ENCODE measurements at regions not wholly inside any gene's neighbourhood (a gene's known extent, or its start where the extent isn't known, plus 50 kb on each side); places are given as distances from the start of the nearest gene placed in this dataset.

- TF ChIP-seq MLX (CRISPR knock-in tag; IDR thresholded peaks at IDR 0.05) (no peak), CTCF (IDR thresholded peaks at IDR 0.05) (no peak), ATF3 (CRISPR knock-in tag; conservative IDR thresholded peaks at IDR 0.05) (no peak), CREM (CRISPR knock-in tag; IDR thresholded peaks at IDR 0.05) (no peak), OVOL2 (CRISPR knock-in tag; IDR thresholded peaks at IDR 0.05; ENCODE audit: borderline replicate concordance) (no peak), ATF1 (CRISPR knock-in tag; IDR thresholded peaks at IDR 0.05) (no peak), CREB1 (CRISPR knock-in tag; IDR thresholded peaks at IDR 0.05) (no peak), ZNF317 (CRISPR knock-in tag; IDR thresholded peaks at IDR 0.05; ENCODE audit: borderline replicate concordance, low read depth) (no peak), PRDM15 (CRISPR knock-in tag; IDR thresholded peaks at IDR 0.05) (no peak), ZNF512 (CRISPR knock-in tag; IDR thresholded peaks at IDR 0.05; ENCODE audit: borderline replicate concordance) (no peak)
Observed at GRCh38 chr17:72033334-72033733, 87.5 kb upstream of the SOX9 start.
